Suppressor macrophage (primary cell): ENCODE measurements at regions not wholly inside any gene's neighbourhood (a gene's known extent, or its start where the extent isn't known, plus 50 kb on each side); places are given as distances from the start of the nearest gene placed in this dataset.

ENCODE experiments used
- DNase-seq, 4 experiments: peaks; one replicate each; pipeline ENCODE4 v3.0.0-alpha.2; 2020 to 2022

DNA sequence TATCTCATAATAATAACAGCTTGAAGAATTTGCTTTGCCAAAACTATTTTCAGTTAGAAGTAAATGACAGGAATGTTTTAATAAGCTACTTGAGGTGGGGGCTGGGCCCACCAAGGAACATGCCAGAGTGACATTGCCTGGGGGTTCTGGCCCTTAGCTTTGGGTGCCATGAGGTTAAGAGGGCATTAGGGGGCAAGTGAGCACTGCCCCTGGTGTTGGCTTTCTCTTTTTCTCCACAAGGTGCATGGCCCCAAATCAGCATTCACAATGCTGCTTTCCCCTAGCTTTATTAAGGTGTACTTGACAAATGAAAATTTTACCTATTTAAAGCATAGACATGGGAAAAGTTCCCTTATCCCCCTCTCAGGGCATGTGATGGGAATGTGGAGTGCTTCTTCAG is 305.4 kb downstream of the TENT4A start:
- no peak for DNase-seq

DNA sequence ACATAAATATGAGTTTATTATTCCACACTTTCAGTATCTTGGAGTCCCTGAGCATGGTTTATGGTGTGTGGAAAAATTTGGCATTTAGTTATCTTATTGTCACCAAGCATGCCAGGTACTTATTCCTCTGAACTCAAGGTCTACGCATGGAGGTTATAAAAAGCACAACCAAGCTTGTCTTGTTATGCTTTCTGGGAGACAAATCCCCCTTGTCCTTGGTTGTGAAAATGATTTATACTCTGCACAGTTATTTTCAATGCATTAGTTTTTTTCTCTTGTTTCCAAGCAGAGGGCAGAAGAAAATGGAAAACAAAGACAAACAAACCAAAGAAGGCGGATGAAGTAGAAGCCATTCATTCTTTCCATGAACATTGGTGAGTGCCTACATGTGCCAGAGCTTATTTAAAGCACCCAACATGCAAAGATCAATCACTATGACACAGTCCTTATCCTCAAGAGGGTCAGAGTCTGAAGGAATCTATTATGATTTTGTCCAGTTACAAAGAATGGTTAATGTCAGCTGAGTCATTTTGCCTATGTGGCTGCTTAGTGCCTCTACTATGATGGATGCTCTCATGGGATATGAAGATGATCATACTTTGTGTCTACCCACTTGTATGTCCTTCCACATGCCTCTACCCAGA is 323.1 kb downstream of the TENT4A start:
- DNase-seq, result no peak

DNA sequence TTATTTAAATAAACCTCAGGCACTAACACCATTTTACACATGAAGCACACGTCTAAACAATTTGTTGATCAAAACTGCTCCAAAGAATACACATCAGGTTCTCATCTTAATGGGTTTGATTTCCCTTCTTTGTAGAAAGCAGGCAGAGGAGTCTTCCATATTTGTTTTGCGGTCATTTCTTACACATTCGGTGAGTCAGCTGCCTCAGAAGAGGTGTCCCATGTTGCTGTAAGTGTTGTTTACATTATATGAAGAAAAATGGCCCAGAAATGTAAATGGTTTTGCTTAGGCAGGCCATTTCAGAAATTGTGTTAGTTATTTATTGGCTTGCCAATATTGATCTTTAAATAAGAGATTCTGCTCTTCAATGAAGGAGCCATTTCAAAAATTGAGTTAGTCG is 325.8 kb downstream of the TENT4A start:
- no peak for DNase-seq

DNA sequence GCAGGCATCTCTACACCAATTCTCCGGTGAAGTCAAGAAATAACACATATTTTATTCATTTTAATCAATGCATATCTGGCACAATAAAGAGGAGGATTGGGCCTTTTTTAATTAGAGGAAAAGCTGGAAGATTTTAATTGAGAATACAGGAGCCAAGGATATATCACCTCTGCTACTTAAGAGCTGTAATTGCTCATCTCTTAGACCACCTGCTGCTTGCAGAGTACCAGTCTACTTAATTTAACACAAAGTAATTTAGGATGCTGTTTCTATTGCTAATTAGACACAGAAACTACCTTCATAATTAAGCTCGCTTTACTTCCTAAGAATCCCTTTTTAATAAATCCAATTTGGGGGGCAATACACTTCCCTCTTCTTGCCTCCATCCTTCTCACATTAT is 326.9 kb downstream of the TENT4A start:
- DNase-seq, result no peak

DNA sequence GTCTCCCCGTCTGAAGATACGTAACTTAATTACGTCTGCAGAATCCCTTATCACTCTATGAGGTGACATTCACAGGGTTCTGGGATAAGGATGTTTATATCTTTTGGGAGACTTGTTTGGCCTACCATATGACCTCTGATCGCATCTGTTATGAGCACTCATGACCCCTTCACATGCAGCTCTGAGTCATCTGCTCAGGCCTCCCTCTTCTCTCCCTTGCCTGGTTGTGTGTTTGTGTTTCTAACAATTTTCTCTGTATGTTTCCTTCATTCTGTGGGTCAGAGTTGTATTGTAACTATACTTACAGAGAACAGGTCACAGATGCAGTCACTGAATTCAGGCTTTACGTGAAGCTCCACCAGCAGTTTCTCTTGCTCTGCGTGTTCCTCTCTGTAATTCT is 330.6 kb downstream of the TENT4A start:
- no peak for DNase-seq

DNA sequence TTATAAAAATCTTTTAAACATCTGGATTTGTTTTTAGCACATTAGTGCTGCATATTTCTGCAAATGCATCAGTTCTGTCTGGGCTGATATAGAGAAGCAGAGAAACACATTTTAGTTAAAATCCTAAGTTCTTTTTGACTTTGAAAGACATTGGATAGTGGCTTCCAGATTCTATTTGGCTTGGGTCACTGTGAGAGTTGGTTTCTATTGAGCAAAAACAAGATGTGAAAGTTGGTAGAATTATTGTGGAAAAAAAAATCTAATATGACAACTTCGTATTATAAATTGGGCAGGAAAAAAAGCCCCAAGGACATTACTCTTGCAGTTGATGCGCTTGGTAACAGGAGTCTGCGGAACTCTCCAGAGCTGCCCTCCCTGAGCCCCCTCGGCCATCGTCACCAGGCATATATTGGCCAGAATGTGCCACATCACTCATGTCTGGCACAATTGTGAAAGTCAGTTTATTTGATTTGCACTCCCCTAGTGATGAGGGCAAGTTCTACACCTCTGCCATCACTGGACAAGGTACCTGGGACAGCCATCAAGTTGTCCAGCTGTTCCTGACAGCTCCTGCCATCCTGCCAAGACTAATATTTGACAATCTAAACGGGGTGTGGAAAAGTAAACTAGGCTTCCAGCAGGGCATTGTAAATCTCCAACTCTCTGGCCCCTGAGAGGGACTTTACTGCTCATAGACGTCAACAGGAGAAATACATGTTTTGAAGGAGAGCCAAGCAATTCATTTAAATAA is 334.5 kb downstream of the TENT4A start:
- no peak for DNase-seq

DNA sequence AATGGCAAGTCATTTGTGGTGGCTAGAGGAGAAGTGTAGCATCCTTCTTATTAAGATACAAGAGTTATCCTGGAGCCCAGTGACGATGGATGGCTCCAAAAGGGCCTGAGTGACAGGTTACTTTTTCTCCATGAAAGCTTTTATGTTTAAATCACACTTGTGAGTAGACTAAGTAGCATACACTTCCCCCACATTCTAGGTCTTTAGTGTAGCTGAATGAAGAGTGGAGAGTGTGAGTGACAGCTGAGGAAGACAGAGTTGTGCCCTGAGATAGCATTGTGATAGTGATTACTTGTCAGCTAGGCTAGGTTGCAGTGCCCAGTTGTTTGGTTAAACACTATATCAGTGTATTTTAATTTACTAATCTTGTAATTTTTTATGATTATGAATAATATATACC is 337.8 kb downstream of the TENT4A start:
- no peak for DNase-seq

DNA sequence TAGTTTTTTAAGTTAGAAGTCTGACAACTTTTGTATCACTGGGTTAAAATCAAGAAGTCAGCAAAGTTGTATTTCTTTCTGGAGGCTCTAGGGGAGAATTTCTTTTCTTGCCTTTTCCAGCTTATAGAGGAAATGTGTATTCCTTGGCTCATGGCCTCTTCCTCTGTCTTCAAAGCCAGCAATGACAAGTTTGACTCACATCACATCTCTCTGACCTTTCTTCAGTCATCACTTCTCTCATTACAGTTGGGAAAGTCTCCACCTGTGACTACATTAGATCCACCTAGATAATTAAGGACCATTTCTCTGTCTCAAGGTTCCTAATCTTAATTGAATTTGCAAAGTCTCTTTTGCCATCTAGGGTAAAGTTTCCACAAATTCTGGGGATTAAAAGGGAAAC is 339.9 kb downstream of the TENT4A start:
- no peak for DNase-seq

DNA sequence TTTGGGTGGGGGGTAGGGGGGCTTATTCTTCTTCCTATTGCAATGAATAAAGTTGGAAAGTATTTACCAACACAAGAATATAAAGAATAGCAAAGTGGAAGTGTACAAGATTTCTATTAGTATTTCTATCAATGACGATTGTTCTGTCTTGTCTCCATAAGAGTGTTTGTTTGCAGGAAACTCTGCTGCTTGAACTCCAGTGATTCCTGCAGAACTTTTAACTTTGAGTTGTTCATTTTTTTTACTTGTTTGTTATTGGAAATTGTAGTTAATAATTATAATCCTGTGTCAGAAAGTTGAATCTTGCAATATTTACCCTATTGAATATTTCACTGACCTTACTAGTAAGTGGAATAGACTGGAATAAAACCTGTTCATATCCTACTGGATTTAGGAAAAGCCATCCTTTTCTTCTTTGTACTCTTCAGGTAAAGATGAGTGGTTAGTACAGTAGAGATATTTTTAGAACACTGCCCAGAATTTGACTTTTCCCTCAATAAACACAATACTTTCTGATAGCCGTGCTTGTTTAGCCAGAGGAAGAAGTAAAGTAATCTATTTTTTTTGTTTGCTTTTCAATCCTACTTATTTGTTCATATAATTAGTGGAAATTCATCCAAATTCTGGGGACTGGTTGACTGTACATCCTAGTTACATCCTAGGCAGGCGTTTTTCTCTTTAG is 340.4 kb downstream of the TENT4A start:
- no peak for DNase-seq

DNA sequence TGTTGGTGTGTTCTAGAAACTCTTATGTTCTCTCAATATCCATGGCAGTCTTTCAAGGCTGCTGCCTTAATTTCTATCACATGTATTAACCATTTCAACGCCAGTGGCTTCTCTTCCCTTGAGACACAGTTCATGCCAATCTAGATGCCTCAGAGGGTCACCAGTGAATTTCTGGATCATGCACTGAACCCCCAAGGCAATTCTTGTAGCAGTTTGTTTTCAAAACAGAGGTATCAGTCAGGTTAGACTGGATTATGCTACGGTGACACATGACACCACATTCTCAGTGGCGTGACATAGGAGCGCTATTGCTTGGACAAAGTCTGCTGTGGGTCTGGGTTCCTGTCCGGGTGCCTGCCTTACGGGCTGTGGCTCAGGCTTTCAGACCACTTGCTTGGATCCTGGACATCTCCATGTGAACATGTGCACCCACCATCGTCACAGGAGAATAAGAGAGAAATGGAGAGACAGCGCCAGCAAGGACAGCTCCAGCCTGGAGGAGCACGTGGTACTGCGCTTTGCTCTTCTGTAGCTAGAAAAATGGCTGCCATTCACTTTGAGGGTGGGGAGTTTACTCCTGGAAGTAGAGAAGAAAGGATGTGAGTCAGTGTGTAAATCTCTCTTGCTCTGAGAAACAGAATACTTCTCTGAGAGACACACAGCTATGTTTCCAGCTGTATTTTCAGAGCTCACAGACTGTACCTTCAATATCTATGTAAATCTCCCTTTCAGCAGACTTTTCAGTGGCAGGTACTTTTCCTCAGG is 329.3 kb upstream of the ADCY2 start:
- DNase-seq, result no peak

DNA sequence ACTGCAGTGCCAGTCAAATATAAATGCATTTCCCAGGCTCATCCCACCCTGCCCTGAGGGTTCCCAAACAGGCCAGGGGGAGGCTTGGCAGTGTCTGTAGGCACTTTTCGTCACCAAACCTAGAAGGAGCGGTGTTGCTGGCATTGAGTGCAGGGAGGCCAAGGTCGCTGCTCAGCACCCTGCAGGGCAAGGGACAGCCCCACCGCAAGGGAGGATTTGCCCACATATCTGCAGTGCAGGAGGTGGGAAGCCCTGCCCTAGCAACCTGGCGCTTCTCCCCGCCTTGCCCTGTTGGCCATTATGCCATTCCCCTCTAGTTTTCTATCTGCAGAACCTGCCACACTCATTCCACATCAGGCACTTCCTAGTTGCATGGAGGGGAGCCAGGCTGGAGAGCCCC is 327.8 kb upstream of the ADCY2 start:
- no peak for DNase-seq

DNA sequence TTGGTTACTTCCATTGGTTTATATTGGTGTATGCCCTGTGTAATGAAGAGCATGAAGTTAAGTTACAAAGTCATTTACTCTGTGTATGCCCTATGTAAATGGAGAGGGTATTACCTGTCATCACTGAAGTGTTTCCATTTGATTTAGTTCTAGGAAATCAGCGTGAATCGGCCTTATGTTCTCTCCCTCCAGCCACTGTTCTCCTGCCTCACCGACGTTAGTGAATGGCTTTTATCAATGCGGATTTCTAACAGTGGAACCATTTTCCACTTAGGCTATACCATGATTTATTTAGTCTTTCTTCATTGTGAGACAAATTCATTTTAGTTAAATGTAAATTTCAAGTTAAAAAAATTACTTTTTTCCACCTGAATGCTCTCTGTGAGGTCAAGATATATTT is 327.0 kb upstream of the ADCY2 start:
- DNase-seq, result no peak

DNA sequence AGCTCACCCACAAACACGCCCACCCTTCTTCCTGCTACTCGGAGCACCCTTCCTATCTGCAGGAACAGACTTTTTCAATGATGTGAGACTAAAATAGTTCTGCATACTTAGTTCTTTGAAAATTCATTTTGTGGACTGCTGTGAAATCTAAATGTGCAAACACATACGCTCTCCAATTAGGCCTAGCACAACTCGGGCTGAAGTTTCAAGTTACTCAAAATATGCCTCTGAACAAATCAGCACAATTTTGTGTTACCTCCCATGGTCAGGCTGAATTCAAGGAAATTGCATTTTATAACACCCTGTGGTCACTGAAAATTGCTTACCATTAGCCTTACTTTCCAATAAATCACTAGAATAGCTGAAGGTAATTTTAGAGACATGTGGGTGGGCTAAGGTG is 323.8 kb upstream of the ADCY2 start:
- DNase-seq, result no peak

DNA sequence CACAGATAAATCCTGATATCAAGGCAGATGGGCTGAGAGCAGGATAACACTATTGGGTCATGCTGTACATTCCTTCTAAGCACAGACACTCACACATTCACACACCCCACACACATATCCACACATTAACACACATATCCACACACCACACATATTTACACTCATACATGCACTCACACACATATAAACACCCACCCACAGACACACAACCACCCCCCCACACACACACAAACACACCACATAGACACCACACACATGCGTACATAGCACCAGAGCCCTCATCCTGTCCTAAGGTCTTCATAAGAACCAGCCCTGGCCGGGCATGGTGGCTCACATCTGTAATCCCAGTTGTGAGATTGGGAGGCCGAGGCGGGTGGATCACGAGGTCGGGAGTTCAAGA is 322.3 kb upstream of the ADCY2 start:
- no peak for DNase-seq

DNA sequence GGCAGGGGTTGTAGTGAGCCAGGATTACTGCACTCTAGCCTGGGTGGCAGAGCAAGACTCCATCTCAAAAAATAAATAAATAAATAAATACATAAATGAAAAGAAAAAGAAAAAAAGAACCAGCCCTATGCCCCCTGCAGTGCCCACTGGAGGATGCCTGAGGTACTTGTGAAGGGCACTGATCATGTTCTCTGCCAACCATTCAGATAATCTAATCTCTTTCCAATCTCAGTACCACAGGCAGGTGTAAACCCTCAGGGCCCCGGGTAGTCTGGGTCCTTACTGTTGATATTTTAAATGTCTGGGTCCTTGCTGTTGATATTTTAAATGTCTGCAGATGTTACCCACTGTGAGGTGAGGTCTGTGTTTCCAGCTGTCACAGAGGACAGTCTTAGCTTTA is 321.8 kb upstream of the ADCY2 start:
- DNase-seq, result no peak

DNA sequence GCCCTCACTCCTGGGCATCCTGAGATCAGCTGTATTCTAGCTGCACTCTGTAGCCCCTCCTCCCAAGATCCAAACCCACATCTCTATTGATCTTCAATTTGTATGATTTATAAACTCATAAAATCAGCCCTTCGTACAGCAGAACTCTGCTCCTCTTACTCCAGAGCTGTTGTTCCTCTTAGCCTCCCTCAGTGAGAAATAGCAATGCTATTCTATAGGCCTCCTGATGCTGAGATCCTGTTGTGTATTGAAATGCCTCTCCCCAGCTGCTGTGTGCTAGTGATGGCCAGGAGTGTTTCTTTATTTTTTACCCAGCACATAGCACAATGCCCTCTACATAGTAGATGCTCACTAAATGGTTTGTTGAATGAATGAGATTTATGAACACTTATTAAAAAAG is 320.5 kb upstream of the ADCY2 start:
- DNase-seq, result no peak

DNA sequence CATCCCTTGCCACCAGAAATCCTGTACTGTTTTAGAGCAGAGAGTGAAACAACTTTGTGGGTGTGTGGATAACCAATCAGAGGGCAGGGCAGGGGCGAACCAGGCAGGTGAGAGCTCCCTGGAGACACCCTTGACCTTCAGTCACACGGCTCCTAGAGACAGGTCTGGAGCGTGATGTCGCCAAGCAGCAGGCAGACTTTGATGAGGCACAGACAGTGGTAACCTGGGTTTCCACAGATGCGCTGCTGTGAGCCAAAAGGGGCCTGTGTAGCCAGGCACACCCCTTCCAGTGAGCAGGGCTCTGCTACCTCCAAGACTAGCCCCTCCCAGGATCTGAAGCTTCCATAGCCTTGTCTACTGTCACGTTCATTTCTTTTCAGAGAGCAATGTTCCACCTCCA is 317.8 kb upstream of the ADCY2 start:
- DNase-seq, result no peak

DNA sequence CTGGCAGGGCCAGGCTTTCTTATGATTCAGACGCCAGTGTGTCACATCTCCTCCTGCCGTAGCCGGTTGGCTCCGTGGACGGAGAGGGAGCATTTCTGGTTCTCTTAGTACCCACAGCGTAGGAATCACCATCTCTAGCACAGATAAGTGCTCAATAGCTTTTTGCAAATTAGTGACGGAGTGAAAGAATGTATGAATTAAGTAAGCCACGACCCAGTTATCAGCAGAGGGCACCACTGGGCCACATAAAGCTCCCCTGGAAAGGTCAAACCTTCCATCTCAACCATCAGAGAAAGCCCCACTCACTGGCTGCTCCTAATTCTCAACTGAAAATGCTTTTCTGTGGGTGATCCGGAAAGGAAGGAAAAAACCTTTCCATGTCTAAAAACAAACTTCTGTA is 317.0 kb upstream of the ADCY2 start:
- peak; percentile 2 to 20 (median 14) for DNase-seq

DNA sequence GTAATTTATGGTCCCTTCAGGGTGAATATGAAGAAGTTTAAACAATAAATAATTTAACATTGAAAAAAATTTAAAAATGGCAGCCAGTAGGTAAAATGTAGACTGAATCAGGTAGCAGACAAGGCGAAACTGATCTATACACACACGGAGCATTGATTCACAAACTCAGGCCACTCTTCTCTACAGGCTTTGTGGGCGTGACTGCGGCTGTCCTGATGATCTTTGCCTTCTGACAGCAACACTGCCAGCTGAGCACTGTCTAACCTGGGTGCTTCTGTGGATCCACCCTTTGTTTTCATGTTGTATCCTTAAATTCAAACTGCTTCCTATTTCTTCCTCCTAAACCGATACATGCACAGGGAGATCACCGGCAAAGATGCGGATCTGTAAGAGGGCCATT is 315.4 kb upstream of the ADCY2 start:
- DNase-seq, result no peak

DNA sequence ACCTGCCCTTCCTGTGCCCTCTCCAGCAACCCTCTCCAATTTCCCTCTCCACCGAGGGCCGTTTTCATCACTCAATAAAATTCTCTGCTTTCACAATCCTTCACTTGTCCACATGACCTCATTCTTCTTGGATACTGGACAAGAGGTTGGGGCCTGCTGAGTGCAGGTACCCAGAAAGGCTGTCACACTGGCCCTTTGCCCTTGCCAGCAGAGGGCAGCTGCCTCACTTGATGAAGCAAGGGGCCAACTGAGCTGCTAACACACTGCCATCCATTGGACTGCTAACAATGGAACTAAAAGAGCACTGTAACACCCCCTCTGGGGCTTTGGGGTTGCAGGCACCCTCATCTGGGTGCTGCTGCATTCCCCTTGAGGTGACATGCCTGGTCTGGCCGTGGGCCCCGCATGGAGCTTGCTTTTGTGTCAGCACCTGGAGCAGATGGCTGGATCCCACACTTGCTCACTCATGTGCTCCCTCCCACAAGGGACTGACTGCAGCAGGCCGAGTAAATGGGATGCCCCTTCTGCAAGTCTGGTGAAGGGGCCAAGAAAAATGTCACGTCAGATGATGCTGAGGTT is 308.1 kb upstream of the ADCY2 start:
- DNase-seq, result peak in 1 of 4 experiments; percentile 1

DNA sequence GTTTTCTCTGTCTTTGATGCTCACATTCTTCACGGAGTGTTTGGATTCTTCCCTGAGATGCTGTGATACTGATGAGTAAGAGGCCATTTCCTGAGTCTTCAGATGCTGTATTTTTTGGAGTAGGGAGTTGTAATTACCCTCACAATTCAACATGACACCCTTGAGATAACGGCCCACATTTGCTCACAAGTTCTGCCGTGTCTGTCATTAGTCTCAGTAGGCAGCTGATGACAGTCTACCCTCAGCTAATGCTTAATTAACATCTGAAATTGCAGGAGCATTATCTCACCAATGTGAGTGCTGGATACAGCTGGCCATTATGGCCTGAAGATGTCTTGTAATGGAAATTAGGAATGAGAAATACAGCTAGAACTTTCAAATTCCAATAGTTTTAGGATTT is 307.1 kb upstream of the ADCY2 start:
- DNase-seq, result no peak

DNA sequence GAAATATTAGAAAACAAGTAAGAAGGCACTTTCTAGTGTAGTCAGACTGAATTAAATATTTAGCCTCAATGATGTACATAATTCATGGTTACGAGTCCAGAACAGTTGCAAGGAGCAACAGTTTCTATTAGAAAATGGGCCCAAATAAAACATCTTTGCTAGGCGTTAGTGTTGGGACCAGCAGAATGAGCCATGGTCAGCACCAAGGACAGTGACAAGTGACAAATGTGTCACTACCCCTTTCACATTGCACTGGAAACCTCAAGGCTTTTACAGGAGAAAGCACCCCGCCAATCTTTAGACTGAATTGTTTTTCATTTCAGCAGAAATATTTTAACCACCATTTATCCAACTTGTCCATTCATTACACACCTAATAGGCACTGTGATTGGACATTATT is 301.3 kb upstream of the ADCY2 start:
- DNase-seq, result peak; percentile 2 to 31 (median 20)

DNA sequence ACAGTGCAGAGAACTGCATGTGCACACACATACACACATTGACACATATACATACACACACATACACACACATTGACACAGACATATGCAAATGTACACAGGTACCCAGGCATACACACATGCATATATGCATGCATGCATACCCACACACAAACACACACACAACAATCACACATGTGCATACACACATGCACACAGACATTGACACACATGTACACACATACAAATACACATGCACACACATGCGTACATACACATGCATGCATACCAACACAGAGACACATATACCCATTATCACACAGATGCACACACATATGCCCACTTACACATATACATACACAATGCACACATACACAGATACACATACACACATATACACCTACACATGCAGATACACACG is 299.6 kb upstream of the ADCY2 start:
- DNase-seq, result no peak
